HCEC 1CT (cell line): ENCODE measurements at regions not wholly inside any gene's neighbourhood (a gene's known extent, or its start where the extent isn't known, plus 50 kb on each side); places are given as distances from the start of the nearest gene placed in this dataset.

Source experiments
- DNase-seq: peaks from one replicate; pipeline ENCODE4 v3.0.0-alpha.2; 2017

DNA sequence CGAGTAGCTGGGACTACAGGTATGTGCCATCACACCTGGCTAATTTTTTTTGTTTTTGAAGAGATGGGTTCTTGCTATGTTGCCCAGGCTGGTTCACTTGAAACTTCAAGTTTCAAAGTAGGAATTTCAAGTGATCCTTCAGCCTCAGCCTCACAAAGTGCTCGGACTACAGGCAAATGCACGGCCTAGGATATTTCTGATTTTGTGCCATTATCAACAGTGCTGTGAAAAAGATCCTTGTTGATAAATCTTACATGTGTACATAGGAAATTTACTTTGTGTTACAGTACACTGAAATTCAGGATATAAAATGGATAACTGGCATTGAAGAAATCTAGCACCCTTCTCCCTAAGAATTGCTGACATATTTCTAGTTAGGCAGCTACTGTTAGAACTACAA is 184.6 kb upstream of the PRDM1 start:
- no peak for DNase-seq

DNA sequence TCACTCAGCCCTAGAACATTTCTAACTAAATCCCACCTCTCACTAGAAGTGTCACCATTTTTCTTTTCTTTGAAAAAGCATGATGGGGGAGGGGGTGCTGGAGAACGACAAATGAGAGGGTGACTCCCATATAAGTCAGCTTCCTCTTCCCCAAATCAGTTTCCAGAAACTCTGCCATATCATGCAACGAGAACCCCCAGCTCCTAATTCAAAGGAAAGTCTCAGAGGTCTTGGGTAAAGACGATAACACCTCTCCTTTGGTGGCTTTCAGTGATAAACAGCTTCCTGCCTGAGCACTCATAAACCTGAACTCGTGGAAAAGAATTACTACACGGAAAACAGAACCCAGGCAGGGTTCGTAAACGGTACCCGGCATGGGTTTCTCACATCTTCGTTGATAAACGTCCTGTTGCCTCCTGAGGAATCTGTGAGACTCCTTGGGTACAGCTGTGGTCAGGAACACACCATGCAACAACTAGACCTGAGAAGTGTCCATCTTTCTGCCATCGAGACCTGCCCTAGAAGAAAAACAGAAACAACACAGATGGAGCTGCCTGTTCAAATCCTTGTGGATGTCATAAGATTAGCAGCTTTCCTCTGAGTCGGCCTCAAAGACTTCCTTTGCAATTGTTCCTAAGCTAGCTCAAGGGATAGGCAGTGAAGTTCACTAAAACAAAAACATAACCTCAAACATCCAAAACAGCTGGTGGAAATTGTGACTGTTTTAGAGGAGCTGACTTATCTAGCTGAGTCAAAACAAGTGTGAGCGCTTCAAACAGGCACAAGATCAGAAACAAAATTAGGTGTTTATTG is 185.8 kb upstream of the PRDM1 start:
- DNase-seq: peak; percentile 80

DNA sequence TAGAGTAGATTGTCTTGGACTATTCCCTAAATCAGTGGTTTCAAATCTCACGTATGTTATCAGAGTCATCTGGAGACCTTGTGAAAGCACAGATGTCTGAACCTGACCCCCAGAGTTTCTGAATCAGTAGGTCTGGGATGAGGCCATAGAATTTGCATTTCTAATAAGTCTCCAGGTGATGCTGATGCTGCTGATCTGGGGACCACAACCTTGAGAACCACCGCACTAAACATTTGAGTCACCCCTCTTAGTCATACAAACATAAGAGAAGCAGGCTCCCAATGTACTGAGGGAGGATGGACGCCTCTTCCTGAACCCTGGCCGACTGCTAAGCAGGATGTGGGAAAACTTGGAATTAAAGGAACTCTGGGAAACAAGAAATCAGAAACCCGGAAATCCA is 187.8 kb upstream of the PRDM1 start:
- peak; percentile 97 for DNase-seq

- no peak for DNase-seq
Observed at GRCh38 chr6:105897131-105897530, 189.0 kb upstream of the PRDM1 start.

DNA sequence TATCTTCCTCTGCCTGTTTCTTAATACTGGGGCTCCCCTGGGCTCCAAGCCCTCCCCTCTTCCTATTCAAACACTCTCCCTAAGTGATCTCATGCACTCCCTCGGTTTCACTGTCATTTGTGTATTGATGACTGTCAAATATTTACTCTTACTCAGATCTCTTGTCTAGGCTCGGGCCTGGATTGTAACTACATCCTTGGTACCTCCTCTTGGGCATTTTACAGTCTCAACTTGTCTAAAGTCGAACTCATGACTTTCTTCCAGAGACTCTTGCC is 189.4 kb upstream of the PRDM1 start:
- no peak for DNase-seq

DNA sequence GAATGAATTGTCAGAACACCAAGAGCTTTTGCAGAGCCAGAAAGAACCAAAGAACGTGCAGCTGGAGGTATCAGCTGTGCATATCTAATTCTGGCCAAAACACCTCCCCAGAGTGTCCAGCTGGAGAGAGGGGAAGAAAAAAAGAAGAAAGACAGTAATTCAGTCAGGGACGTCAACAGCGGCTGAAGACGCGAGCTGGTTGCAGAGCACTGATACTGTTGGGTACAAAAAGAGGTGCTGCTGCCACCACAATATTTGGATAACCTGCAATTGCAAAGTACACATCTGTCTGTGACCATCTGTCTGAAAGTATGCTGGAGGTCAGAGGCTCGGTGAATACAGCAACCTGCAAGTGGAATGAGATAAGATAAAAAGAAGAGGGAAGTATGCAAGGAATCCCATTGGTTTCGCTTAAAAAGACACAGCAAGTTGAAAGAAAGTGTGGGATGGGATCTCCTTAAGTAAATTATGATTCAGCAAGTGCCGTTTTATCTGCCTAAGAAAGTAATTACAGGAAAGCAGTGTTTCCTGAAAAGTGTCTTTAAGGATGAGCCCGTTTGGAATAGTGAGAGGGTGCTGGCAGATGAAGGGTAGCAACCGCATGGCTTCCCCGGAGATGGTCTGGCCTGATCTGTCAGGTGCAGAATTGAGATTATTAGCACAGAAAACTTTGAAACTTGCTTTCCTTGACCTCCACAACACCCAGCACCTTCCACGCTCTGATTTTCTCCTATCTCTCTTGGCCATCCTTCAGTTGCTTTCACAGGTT is 189.9 kb upstream of the PRDM1 start:
- no peak for DNase-seq

DNA sequence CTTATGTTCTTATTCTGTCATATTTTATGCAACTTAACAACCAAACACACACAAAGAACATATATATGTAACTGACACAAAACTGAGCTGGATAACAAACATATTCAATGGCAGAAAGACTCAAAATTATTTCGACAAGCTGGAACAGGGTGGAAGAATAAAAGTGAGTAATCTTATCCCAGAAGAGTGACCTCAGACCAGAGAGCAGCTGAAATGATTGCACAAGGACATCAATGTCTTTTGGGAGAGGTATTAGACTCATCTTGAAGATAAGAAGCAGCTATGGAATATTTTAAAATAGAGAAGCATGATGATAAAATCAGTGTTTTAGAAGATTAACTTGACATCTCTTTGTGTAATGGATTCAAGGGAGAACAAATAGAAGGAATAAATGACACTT is 191.6 kb upstream of the PRDM1 start:
- peak; percentile 40 for DNase-seq

- DNase-seq: no peak
Observed at GRCh38 chr6:105893741-105894140, 192.4 kb upstream of the PRDM1 start.

- no peak for DNase-seq
Observed at GRCh38 chr6:105892577-105893262, 193.4 kb upstream of the PRDM1 start.

- no peak for DNase-seq
Observed at GRCh38 chr6:105890521-105891244, 195.5 kb upstream of the PRDM1 start.

DNA sequence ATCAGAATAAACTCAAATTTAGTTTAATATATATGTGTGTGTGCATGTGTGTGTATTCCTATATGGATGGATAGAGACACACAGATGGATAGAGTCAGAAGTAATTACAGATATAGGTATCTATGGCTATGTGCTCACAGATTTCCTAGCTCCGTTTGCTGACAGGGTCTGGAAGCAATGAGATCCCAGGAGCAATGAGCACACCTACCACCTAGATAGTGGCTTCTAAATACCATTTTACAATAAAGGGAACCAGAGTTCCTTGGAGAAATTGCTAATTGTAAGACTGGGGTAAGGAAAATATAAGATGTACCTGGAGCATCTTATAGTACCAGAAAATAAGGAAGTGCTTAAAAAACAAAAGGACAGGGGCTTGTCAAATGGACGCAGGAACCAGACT is 196.2 kb upstream of the PRDM1 start:
- DNase-seq: no peak

GRCh38 chr6:105886814-105887544 is 199.2 kb upstream of the PRDM1 start:
- no peak for DNase-seq

GRCh38 chr6:105886066-105886813 is 199.9 kb upstream of the PRDM1 start:
- DNase-seq: no peak

GRCh38 chr6:105884426-105884825 is 201.7 kb upstream of the PRDM1 start:
- DNase-seq: no peak

- DNase-seq: no peak
Observed at GRCh38 chr6:105884011-105884410, 202.1 kb upstream of the PRDM1 start.

GRCh38 chr6:105882828-105883227 is 203.3 kb upstream of the PRDM1 start:
- DNase-seq: peak; percentile 15

GRCh38 chr6:105882121-105882803 is 203.9 kb upstream of the PRDM1 start:
- DNase-seq: no peak

DNA sequence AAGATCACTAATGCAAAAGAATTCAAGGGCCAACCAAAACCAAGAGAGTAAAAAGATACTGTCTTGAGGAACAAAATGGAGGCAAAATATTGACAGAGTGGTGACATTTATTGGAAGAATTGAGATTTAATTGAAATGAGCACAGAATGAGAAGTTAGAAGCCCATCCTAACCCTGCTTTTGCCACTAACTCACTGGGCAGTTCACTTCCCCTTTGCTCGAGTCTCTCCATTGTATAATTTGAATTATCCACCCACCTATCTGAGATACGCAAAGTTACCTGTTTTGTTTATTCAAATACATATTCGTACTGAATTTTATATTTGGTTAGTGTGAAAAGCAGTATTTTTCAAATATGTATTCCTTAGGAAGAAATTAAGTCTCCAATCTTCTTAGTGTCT is 204.5 kb upstream of the PRDM1 start:
- DNase-seq: no peak

DNA sequence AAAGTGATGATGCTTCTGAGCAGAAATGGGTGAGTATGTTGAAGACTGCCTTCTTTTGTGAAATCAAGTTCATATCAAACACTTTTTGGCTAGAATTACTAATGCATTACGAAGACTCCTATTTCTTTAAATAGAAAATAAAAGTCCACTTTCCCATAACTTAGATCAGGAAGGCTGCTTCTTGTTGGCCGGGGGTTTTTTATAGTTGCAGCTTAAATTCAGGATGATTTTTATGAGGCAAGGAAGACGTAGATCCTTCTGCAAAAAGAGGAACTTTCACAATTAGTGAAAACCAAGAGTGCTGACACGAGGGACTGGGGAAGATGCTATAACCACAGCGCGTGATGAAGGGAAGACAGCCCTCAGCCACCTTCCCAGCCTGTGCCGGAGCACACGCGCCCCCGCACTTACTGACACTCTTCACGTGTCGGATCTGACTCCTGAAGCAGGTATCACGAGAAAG is 206.1 kb upstream of the PRDM1 start:
- no peak for DNase-seq

GRCh38 chr6:105879146-105879545 is 207.0 kb upstream of the PRDM1 start:
- DNase-seq: no peak

DNA sequence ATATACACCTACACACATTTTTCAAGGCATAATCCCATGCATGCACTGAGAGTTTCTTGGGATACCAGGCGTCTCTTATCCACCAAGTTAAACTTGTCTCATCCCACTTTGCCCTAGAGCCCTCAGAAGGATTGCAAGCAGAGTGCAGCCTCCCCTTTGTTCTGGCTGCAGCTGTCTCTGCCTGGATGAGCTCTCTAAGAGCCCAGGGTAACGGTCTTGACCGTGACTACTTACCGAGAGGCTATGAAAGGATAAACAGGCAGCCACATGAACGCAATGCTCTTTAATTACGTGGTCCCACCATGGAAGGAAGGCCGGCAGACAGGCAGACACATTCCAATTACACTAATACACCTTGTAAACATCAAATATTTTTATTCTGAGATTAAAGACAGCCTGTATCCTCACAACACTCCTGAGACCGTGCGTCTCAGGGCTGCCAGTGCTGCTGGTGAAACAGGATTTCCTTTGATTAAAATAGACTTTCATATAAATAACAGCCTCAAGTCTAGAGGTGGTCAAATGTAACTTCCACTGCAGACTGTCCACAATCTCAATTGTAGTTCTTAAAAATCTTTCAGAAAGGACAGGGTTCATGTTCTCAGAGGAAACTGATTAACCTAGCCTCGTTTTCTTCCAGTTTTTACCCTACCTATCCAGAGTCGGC is 210.0 kb upstream of the PRDM1 start:
- DNase-seq: no peak
